ENCODE measurements at regions not wholly inside any gene's neighbourhood (a gene's known extent, or its start where the extent isn't known, plus 50 kb on each side); places are given as distances from the start of the nearest gene placed in this dataset.

GRCh38 chr3:99322551-99322950 is 315.8 kb upstream of the COL8A1 start:
- Histone ChIP-seq H3K27ac (no peak overlapping the region), H3K36me3 (no peaks in the 10 kb centered on the region), H3K4me3 (no peak overlapping the region), H3K27me3 (no peaks in the 10 kb centered on the region), H3K4me1 (peaks cover 0 to 40% (median 11%) of the 10 kb centered on the region in 4 donors), H3K9me3 (no peaks in the 10 kb centered on the region)
- TF ChIP-seq, protein P1, sequence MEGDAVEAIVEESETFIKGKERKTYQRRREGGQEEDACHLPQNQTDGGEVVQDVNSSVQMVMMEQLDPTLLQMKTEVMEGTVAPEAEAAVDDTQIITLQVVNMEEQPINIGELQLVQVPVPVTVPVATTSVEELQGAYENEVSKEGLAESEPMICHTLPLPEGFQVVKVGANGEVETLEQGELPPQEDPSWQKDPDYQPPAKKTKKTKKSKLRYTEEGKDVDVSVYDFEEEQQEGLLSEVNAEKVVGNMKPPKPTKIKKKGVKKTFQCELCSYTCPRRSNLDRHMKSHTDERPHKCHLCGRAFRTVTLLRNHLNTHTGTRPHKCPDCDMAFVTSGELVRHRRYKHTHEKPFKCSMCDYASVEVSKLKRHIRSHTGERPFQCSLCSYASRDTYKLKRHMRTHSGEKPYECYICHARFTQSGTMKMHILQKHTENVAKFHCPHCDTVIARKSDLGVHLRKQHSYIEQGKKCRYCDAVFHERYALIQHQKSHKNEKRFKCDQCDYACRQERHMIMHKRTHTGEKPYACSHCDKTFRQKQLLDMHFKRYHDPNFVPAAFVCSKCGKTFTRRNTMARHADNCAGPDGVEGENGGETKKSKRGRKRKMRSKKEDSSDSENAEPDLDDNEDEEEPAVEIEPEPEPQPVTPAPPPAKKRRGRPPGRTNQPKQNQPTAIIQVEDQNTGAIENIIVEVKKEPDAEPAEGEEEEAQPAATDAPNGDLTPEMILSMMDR (IDR thresholded peaks at IDR 0.05), result no peak
- DNase-seq, result no peak
- intact Hi-C loops (cut with DNase I; ENCODE audit: low total_unique reads), result no loop called here

DNA sequence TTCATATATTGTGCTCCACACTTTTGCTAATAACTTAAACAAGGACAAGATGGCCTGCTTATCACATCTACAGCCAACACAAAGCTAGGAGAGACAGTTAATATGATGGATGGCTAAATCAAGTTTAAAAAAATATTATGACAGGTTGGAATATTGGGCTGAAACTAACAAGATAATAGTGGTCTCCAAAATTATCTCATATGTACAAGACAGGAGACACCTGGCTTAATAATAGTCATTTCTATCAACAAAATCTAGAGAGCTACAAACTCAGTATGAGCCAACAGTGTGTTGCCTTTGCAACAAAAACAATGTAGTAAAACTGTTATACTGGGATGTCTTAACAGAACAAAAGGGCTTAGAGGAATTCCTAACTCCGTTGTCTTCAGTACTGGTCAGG is 317.1 kb upstream of the COL8A1 start:
- intact Hi-C loops (cut with DNase I; ENCODE audit: low total_unique reads), result no loop called here
- Histone ChIP-seq H3K4me1 (peaks cover 0 to 39% (median 11%) of the 10 kb centered on the region in 4 donors), H3K27ac (peak overlapping the region in 1 of 2 donors; percentile 71), H3K27me3 (no peaks in the 10 kb centered on the region), H3K9me3 (no peaks in the 10 kb centered on the region), H3K36me3 (no peaks in the 10 kb centered on the region), H3K4me3 (no peak overlapping the region)
- DNase-seq, result no peak
- TF ChIP-seq, protein P1 (IDR thresholded peaks at IDR 0.05), result no peak

GRCh38 chr3:99319961-99320360 is 318.4 kb upstream of the COL8A1 start:
- no peaks in the 10 kb centered on the region for H3K27me3 ChIP-seq
- H3K9me3 ChIP-seq, result no peaks in the 10 kb centered on the region
- H3K4me1 ChIP-seq, result peaks cover 0 to 32% (median 11%) of the 10 kb centered on the region in 4 donors
- TF ChIP-seq, protein P1 (IDR thresholded peaks at IDR 0.05), result no peak
- peak overlapping the region; percentile 62 to 71 for H3K27ac ChIP-seq
- no peak overlapping the region for H3K4me3 ChIP-seq
- DNase-seq, result no peak
- H3K36me3 ChIP-seq, result no peaks in the 10 kb centered on the region
- intact Hi-C loops (cut with DNase I; ENCODE audit: low total_unique reads), result no loop called here

DNA sequence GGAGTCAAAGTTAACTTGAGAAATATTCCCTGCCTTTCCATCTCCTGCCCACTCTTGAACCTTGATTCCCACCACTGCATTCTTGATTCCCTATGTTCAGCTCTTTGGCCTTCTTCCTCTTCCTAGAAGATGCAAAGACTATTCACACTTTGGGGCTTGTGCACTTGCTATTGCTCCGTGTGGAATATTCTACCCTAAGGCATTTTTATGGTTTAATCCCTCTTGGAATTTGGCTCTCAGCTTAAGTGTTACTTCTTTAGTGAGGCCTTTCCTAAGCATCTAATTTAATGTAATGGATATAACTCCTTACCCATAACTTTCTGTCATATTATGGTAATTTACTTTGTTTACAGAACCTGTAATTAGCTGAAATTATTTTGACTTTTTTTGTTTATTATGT is 318.9 kb upstream of the COL8A1 start:
- H3K9me3 ChIP-seq, result no peaks in the 10 kb centered on the region
- H3K36me3 ChIP-seq, result no peaks in the 10 kb centered on the region
- intact Hi-C loops (cut with DNase I; ENCODE audit: low total_unique reads), result no loop called here
- no peak overlapping the region for H3K4me3 ChIP-seq
- peak overlapping the region; percentile 62 to 71 for H3K27ac ChIP-seq
- peaks cover 0 to 32% (median 11%) of the 10 kb centered on the region in 4 donors for H3K4me1 ChIP-seq
- H3K27me3 ChIP-seq, result no peaks in the 10 kb centered on the region
- no peak for DNase-seq
- TF ChIP-seq, protein P1 (IDR thresholded peaks at IDR 0.05), result no peak

DNA sequence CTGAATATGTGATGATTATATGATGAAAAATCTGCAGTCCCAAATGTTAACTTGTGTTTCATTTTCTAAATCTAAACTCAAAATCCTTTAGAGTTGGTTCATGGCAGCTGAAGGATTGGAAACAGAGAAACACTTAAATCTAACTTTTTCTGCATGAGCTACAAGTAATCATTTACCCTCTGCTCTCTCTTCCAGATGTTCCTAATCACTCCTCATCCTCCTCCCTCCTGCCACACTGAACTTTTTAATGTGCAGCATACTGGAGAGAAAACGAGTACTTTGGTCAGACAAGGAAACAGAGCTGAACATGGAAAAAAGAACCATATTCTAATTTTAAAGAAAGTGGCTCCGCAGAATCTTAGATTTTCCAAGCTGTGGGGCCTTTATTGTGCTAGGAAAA is 321.2 kb upstream of the COL8A1 start:
- Histone ChIP-seq H3K27me3 (no peaks in the 10 kb centered on the region), H3K27ac (peak overlapping the region; percentile 21 to 46), H3K36me3 (no peaks in the 10 kb centered on the region), H3K4me3 (no peak overlapping the region), H3K9me3 (peaks cover 0 to 2% (median 0%) of the 10 kb centered on the region in 3 donors), H3K4me1 (peaks cover 0 to 48% (median 11%) of the 10 kb centered on the region in 4 donors)
- intact Hi-C loops (cut with DNase I; ENCODE audit: low total_unique reads), result no loop called here
- TF ChIP-seq, protein P1 (IDR thresholded peaks at IDR 0.05), result no peak
- DNase-seq, result no peak

GRCh38 chr3:99315896-99316295 is 322.5 kb upstream of the COL8A1 start:
- Histone ChIP-seq H3K27me3 (no peaks in the 10 kb centered on the region), H3K4me3 (no peak overlapping the region), H3K36me3 (no peaks in the 10 kb centered on the region), H3K4me1 (peaks cover 0 to 44% (median 11%) of the 10 kb centered on the region in 4 donors), H3K27ac (no peak overlapping the region), H3K9me3 (peaks cover 0 to 4% (median 0%) of the 10 kb centered on the region in 3 donors)
- TF ChIP-seq, protein P1 (IDR thresholded peaks at IDR 0.05), result no peak
- intact Hi-C loops (cut with DNase I; ENCODE audit: low total_unique reads), result no loop called here
- DNase-seq, result no peak
